Coronary artery (tissue), 2 donors: ENCODE measurements at regions not wholly inside any gene's neighbourhood (a gene's known extent, or its start where the extent isn't known, plus 50 kb on each side); places are given as distances from the start of the nearest gene placed in this dataset.

ENCODE experiments used
- DNase-seq: peaks from one replicate; pipeline ENCODE4 v3.0.0-alpha.2; 2017; ENCODE audit warnings: low spot score
- H3K27ac ChIP-seq, 2 donors: fragments of 200-600 bp; sonication (generic); one replicate each; pipeline ENCODE4 v1.5.1; 2016 to 2019
- H3K4me3 ChIP-seq: fragments of 200-600 bp; sonication (generic); 2 replicates; pipeline ENCODE4 v1.5.1; 2016; ENCODE audit warnings: mild to moderate bottlenecking, moderate library complexity
- TF ChIP-seq, protein P1 (sequence below): fragments of 200-600 bp; sonication (generic); IDR thresholded peaks from one replicate; pipeline ENCODE4 v1.5.1; 2019; ENCODE audit warnings: antibody characterized with exemption

DNA sequence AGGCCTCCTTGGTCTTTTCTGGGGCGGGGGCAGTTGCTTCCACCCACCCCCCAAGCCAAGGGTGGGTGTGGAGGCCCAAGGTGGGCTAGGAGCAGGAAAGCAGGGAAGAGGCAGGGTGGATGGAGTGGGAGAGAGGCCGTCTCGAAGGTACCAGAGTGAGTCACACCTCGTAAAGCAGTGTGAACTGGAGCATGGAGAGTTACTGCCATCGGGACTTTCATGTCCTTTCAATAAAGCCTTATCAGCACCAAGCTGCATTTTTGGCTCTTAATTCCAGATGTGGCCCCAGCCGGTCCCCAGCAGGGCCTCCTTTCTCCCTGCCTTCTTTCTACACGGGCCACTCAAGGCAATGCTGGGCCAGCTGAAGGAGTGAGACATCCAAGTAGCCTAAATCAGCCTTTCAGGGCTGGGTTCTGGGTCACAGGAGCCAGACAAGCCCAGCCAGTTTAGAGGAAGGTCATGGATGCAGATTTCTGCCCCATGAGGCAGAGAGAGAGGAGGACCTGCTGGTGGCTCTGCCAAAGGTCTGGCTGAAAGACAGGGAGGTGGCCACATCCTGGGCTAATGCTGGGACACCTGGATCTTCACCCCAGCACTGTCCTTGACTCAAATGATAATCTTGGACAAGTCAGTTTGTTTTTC, 59.0 kb upstream of the CD82 start:
- H3K27ac ChIP-seq: no peak overlapping the region
- H3K4me3 ChIP-seq: no peak overlapping the region
- no peak for DNase-seq
- TF ChIP-seq, protein P1, sequence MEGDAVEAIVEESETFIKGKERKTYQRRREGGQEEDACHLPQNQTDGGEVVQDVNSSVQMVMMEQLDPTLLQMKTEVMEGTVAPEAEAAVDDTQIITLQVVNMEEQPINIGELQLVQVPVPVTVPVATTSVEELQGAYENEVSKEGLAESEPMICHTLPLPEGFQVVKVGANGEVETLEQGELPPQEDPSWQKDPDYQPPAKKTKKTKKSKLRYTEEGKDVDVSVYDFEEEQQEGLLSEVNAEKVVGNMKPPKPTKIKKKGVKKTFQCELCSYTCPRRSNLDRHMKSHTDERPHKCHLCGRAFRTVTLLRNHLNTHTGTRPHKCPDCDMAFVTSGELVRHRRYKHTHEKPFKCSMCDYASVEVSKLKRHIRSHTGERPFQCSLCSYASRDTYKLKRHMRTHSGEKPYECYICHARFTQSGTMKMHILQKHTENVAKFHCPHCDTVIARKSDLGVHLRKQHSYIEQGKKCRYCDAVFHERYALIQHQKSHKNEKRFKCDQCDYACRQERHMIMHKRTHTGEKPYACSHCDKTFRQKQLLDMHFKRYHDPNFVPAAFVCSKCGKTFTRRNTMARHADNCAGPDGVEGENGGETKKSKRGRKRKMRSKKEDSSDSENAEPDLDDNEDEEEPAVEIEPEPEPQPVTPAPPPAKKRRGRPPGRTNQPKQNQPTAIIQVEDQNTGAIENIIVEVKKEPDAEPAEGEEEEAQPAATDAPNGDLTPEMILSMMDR: no peak

DNA sequence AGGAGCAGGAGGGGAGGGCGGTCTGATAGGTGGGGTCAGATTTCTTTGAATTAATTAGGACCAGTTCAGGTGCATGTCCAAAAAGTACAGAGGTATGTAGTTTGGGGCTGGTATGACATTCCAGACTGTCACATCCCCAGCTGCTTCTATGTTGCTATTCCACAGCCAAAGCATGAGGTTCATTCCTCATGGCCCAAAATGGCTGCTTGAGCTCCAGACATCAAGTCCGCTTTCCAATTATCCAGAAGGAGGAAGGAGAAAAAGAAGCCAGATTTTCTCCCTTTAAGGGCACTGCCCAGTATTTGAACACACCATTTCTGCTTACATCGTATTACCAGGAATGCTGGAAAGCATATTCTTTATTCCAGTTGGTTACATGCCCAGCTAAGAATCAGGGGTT, 58.0 kb upstream of the CD82 start:
- no peak overlapping the region for H3K4me3 ChIP-seq
- TF ChIP-seq, protein P1: no peak

DNA sequence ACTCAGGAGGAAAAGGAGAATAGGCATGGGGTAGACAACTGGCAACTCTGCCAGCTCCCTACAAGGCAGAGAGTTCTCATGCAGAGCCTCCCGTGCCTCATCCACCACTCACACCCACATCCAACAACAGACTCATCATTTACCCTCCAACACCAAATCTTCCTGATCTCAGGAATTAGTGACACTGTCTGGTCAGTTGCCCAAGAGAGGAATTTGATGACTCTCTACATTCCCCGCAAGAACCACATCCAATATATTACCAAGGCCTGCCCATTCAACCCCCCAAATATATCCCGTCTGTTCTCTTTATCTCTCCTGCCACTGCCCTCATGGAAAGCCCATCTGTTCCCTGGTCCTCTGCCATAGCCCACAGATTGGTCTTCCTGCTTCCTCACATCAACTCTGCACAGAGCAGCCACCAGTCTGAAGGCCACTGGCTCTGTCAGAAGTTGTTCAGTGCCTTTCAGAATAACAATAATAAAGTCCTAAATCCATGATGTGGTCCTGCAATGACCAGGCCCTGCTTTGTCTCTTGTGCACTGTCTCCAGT, 57.5 kb upstream of the CD82 start:
- no peak for DNase-seq
- Histone ChIP-seq H3K27ac (no peak overlapping the region), H3K4me3 (no peak overlapping the region)
- TF ChIP-seq, protein P1: no peak

More for the DNA sequence above, 58.0 kb upstream of the CD82 start:
- DNase-seq: no peak
- H3K27ac ChIP-seq: no peak overlapping the region

DNA sequence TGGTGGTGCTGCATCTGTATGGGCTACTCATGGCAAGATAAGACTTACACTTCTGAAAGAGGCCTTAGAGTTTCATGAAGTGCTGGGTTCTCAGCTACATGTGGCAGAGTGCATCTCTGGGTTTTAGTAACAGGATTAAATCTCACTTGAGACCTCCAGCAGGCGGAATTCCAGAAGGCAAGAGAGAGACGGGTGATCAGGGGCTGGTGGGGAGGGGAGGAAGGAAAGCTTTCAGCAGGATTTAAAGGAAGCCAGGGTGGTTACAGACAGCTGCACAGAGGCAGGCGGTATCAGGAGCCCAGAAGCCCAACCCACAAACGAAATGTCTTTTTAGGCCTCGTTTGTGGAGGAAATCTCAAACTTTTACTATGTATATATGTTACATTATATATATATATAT, 56.2 kb upstream of the CD82 start:
- H3K27ac ChIP-seq: no peak overlapping the region
- TF ChIP-seq, protein P1: no peak
- no peak for DNase-seq
- H3K4me3 ChIP-seq: no peak overlapping the region

DNA sequence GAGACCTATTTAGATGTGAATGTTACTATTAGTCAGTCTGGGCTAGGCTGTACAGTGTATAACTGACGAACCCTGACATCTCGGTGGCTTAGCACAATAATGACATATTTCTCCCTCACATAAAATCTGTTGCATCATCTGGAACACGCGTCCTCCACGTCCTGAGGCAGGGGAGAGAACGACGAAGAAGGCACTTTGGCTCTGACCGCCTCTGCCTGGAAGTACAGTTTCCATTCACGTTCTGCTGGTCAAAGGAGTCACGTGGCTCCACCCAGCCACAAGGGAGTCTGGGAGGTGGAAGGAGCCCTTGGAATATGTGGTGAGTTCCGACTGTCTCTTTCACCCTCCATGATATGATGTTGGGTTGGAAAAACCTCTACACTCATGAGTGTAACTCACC, 55.1 kb upstream of the CD82 start:
- Histone ChIP-seq H3K4me3 (no peak overlapping the region), H3K27ac (no peak overlapping the region)
- TF ChIP-seq, protein P1: no peak
- no peak for DNase-seq

DNA sequence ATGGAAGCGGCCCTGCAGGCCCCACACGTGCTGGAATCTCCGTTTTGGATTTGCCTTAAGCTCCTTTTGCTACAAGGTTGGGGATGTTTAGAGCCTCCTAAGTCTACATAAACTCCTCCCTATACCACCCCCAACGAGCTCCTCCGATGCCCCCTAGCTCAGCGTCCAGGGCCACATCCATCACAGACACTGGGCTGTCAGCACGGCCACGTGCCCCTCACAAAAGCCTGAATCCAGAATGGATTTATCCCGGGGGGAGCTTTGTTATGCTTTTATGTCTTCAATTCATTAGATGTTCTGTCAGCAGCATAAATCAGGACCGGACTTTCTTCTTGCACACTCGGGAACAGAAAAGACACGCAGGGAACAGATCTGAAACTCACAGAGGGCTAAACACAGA, 52.6 kb upstream of the CD82 start:
- Histone ChIP-seq H3K27ac (no peak overlapping the region), H3K4me3 (no peak overlapping the region)
- TF ChIP-seq, protein P1: no peak
- no peak for DNase-seq

DNA sequence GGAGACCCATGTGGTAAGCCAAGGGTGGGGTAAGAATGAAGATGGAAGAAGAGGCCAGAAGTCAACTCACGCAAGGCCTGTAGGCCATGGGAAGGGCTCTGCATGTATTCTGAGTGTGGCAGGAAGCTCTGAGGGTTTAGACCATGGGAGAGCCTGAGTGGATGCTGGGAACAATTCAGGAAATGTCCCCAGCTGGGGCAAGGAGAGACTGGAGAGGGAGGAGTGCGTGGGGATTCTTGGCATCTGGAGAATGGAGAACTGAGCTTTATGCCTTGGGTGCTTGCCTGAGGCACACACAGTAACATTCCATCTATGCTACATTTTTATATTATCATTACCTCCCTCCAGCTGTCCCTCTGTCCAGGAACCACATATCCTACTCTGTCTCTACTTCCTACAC, 50.4 kb upstream of the CD82 start:
- Histone ChIP-seq H3K4me3 (no peak overlapping the region), H3K27ac (no peak overlapping the region)
- TF ChIP-seq, protein P1: no peak
- no peak for DNase-seq
